ENCODE measurements at regions not wholly inside any gene's neighbourhood (a gene's known extent, or its start where the extent isn't known, plus 50 kb on each side); places are given as distances from the start of the nearest gene placed in this dataset.

GRCh38 chr18:72637721-72638120, 93.6 kb upstream of the CBLN2 start:
- no peak for TF ChIP-seq CTCF (conservative IDR thresholded peaks at IDR 0.05)
- no peak overlapping the region for H2BK15ac ChIP-seq (ENCODE audit: low read depth, low read length)
- no peak overlapping the region for H3K27ac Mint-ChIP-seq
- no peaks in the 10 kb centered on the region for H3K27me3 ChIP-seq (ENCODE audit: insufficient read depth, low read length)
- H3K4me1 ChIP-seq (ENCODE audit: insufficient read depth, low read length), result no peaks in the 10 kb centered on the region
- H3K4me3 Mint-ChIP-seq, result no peak overlapping the region
- no peaks in the 10 kb centered on the region for H3K9me3 Mint-ChIP-seq
- H2AFZ ChIP-seq (ENCODE audit: low read length), result no peak overlapping the region
- H4K8ac ChIP-seq (replicated peaks; ENCODE audit: insufficient read length, low read depth, low read length), result no peak overlapping the region
- no peaks in the 10 kb centered on the region for H3K23me2 ChIP-seq (ENCODE audit: insufficient read length, low read depth, low read length, poor library complexity, severe bottlenecking)
- H3K4me2 ChIP-seq (ENCODE audit: insufficient read depth, insufficient read length, low read length), result no peak overlapping the region
- H4K91ac ChIP-seq (ENCODE audit: insufficient read length, low read depth, low read length), result no peak overlapping the region
- no peak for DNase-seq
- no peak overlapping the region for H3K9ac ChIP-seq (ENCODE audit: extremely low read depth, insufficient read length, low read length)
- no peak overlapping the region for H3K27ac ChIP-seq (ENCODE audit: insufficient read length, low read depth, low read length)
- no peak overlapping the region for H3T11ph ChIP-seq (ENCODE audit: low read length)
- no peak overlapping the region for H2AK5ac ChIP-seq (ENCODE audit: insufficient read length, low read length)
- WGBS (ENCODE audit: extremely low coverage, insufficient read length, low lambda C conversion rate), result no CpG with 5 or more reads among the region's 10 CpGs
- no peak overlapping the region for H2BK20ac ChIP-seq (ENCODE audit: low read depth, low read length, poor library complexity, severe bottlenecking)
- H3K79me1 ChIP-seq (ENCODE audit: insufficient read depth, low read depth, low read length, poor library complexity, severe bottlenecking), result no peaks in the 10 kb centered on the region
- no peak overlapping the region for H3K14ac ChIP-seq (ENCODE audit: insufficient read depth, low read length)
- H3K23ac ChIP-seq (ENCODE audit: insufficient read length, low read depth, low read length), result no peak overlapping the region
- no peak overlapping the region for H3K4ac ChIP-seq (ENCODE audit: low read depth, low read length)
- H2BK5ac ChIP-seq (ENCODE audit: insufficient read length, low read length), result no peak overlapping the region
- peaks cover 7% of the 10 kb centered on the region in 2 experiments for H3K4me1 Mint-ChIP-seq
- H3K79me2 ChIP-seq (ENCODE audit: insufficient read depth, low read length), result no peaks in the 10 kb centered on the region
- no peaks in the 10 kb centered on the region for H3K36me3 Mint-ChIP-seq (ENCODE audit: insufficient read depth in 1 of 3, low read depth in 3 of 3)
- no peak overlapping the region for H2BK120ac ChIP-seq (ENCODE audit: low read depth, low read length, poor library complexity, severe bottlenecking)
- no peaks in the 10 kb centered on the region for H3K9me3 ChIP-seq (ENCODE audit: control insufficient read depth, low read depth, low read length)
- no peak overlapping the region for H2BK12ac ChIP-seq (ENCODE audit: insufficient read length, low read depth, low read length)
- no peaks in the 10 kb centered on the region for H3K27me3 Mint-ChIP-seq (ENCODE audit: low read depth)
- H4K20me1 ChIP-seq (ENCODE audit: control insufficient read depth, insufficient read depth, insufficient read length), result no peaks in the 10 kb centered on the region
- H3K56ac ChIP-seq (ENCODE audit: insufficient read length, low read depth, low read length), result no peak overlapping the region
- no peak overlapping the region for H3K18ac ChIP-seq (ENCODE audit: insufficient read length, low read depth, low read length)
- no peak overlapping the region for H4K5ac ChIP-seq (ENCODE audit: insufficient read length, low read depth, low read length)
